Right atrium auricular region (tissue), 2 donors: ENCODE measurements at regions not wholly inside any gene's neighbourhood (a gene's known extent, or its start where the extent isn't known, plus 50 kb on each side); places are given as distances from the start of the nearest gene placed in this dataset.

ENCODE experiments used
- DNase-seq: peaks from one replicate; pipeline ENCODE4 v3.0.0-alpha.2; 2019; ENCODE audit warnings: low spot score
- H3K27ac ChIP-seq, 2 donors: fragments of 200-600 bp; sonication (generic); 1 replicate in 1 of 2; 2 replicates in 1 of 2; pipeline ENCODE4 v1.5.1; 2016 to 2019
- H3K27me3 ChIP-seq, 2 donors: fragments of 200-600 bp; sonication (generic); one replicate each; pipeline versions ENCODE4 v1.5.1 to v1.6.0; 2017 to 2019
- H3K36me3 ChIP-seq: fragments of 200-600 bp; sonication (generic); one replicate; pipeline ENCODE4 v1.5.1; 2016
- H3K4me1 ChIP-seq, 2 donors: fragments of 200-600 bp; sonication (generic); one replicate each; pipeline versions ENCODE4 v1.5.1 to v1.6.0; 2017 to 2019
- H3K4me3 ChIP-seq, 2 donors: fragments of 200-600 bp; sonication (generic); 1 replicate in 1 of 2; 2 replicates in 1 of 2; pipeline ENCODE4 v1.5.1; 2017 to 2019; ENCODE audit warnings: mild to moderate bottlenecking in 1 of 2, moderate library complexity in 1 of 2
- H3K9me3 ChIP-seq, 2 donors: fragments of 200-600 bp; sonication (generic); one replicate each; pipeline ENCODE4 v1.5.1; 2019
- TF ChIP-seq, protein P1 (sequence below), 2 donors: fragments of 200-600 bp; sonication (generic); IDR thresholded peaks; one replicate each; pipeline ENCODE4 v1.5.1; 2019; ENCODE audit warnings: antibody characterized with exemption in 2 of 2

DNA sequence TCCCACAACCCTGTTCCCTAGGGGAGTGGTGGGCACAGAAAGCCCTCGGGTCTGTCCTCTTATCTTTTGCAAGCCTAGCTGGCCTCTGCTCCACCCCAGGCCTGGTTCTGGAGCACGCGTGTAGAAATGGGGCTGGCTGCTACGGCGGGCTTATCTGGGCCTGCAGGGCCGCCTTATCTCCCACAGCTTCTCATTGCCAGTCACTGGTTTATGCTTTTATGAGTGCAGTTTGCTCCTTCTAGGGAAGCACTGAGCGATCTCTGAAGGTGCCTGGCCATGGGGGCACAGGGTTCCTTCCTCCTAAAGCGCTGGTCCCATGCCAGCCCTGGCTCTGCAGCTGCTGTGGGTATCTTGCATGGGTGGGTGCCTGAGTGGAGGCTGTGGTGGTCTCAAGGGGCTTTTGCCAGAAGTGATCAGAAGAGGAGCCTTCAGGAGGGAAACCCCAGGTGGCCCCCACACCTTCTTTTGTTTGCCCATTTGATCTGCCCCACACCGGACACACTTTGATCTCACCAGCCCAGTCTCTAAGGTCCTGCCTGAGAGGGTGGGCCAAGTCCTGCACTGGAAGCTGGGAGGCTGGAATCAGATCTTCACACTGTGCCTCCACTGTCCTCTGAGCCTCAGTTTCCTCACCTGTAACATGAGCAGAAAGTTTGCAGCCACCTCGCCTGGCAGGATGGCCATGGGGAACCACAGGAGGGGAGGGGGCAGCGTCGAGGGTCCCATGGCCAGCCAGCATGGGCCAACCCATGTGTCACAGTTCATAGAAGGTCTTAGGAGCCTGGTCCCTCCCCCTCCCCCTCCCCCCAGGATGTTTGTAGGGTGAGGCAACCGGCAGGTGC is 86.6 kb upstream of the FGF3 start:
- H3K27me3 ChIP-seq, result no peaks in the 10 kb centered on the region
- no peaks in the 10 kb centered on the region for H3K9me3 ChIP-seq
- no peak overlapping the region for H3K4me3 ChIP-seq
- no peaks in the 10 kb centered on the region for H3K36me3 ChIP-seq
- TF ChIP-seq, protein P1, sequence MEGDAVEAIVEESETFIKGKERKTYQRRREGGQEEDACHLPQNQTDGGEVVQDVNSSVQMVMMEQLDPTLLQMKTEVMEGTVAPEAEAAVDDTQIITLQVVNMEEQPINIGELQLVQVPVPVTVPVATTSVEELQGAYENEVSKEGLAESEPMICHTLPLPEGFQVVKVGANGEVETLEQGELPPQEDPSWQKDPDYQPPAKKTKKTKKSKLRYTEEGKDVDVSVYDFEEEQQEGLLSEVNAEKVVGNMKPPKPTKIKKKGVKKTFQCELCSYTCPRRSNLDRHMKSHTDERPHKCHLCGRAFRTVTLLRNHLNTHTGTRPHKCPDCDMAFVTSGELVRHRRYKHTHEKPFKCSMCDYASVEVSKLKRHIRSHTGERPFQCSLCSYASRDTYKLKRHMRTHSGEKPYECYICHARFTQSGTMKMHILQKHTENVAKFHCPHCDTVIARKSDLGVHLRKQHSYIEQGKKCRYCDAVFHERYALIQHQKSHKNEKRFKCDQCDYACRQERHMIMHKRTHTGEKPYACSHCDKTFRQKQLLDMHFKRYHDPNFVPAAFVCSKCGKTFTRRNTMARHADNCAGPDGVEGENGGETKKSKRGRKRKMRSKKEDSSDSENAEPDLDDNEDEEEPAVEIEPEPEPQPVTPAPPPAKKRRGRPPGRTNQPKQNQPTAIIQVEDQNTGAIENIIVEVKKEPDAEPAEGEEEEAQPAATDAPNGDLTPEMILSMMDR (IDR thresholded peaks at IDR 0.05), result no peak
- no peak overlapping the region for H3K27ac ChIP-seq
- peaks cover 0 to 8% of the 10 kb centered on the region in 2 donors for H3K4me1 ChIP-seq
- no peak for DNase-seq

DNA sequence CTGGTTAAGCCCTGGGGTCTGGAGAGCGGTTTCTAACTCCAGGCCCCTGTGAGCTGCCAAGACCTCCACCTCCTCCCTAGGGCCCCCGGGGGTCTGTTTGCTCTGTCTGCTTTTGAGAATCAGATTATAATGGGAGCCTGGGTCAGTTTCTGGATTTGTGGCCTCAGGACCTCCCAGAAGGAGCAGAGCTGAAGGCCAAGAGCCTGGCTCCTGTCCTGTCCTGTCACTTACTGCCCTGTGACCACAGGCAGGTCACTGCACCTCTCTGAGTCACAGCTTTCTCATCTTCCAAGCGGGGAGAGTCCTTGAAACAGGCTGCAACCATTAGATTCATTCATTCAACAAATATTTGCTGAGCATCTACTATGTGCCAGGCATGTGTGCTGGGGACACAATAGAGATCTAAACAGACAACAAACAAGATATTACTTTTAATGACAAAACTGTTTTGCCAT is 87.3 kb upstream of the FGF3 start:
- Histone ChIP-seq H3K4me3 (no peak overlapping the region), H3K36me3 (no peaks in the 10 kb centered on the region), H3K9me3 (no peaks in the 10 kb centered on the region), H3K27me3 (no peaks in the 10 kb centered on the region), H3K4me1 (peaks cover 0 to 8% of the 10 kb centered on the region in 2 donors), H3K27ac (no peak overlapping the region)
- DNase-seq, result no peak
- TF ChIP-seq, protein P1 (IDR thresholded peaks at IDR 0.05), result no peak

DNA sequence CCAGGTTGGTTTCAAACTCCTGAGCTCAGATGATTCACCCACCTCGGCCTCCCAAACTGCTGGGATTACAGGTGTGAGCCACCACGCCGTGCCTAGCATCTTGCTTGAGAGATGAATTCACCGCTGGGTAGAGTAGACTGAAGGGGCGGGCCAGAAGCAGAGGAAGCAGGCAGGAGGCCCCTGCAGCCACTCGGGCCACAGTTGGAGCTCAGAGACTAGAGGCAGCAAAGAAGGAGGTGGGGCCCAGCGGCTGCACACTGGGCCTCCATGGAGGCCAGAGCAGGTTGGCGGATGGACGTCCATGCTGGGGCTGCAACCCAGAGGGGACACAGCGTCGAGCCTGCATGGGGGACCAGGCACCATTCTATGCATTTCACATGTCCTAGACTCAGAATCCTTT is 88.4 kb upstream of the FGF3 start:
- peaks cover 0 to 8% of the 10 kb centered on the region in 2 donors for H3K4me1 ChIP-seq
- H3K36me3 ChIP-seq, result no peaks in the 10 kb centered on the region
- no peaks in the 10 kb centered on the region for H3K9me3 ChIP-seq
- no peak for DNase-seq
- no peak overlapping the region for H3K27ac ChIP-seq
- TF ChIP-seq, protein P1 (IDR thresholded peaks at IDR 0.05), result no peak
- no peak overlapping the region for H3K4me3 ChIP-seq
- no peaks in the 10 kb centered on the region for H3K27me3 ChIP-seq

DNA sequence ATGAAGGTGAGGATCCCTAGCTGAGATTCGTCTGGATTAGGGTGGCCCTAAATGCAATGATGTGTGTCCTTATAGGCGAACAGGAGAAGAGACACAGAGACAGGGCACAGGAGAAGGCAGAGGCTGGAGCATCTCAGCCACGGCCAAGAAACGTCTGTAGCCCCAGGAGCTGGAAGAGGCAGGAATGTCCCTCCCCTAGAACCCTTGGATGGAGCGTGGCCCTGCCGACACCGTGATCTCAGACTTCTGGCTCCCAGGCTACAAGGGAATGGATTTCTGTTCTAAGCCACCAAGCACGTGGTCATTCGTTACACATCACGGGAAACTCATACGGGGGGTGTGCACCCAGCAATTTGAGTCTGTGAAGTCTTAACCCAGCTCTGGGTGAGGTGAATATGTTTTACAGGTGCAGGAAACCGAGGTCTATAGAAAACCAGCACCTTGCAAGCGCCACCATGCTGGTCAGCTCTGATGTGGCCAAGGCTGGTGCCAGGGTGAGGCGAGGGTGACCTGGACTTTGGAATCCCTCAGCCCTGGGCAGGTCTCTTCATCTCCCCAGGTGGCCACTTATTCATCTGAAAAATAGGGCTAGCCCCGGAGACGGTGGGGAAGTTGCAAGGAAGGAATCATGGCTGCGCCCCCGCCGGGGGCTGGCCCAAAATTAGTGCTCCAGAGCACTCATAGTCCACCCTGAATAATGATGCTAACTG is 89.5 kb upstream of the FGF3 start:
- Histone ChIP-seq H3K4me1 (peaks cover 0 to 8% of the 10 kb centered on the region in 2 donors), H3K36me3 (no peaks in the 10 kb centered on the region), H3K4me3 (no peak overlapping the region), H3K27me3 (no peaks in the 10 kb centered on the region), H3K27ac (no peak overlapping the region), H3K9me3 (no peaks in the 10 kb centered on the region)
- DNase-seq, result no peak
- TF ChIP-seq, protein P1 (IDR thresholded peaks at IDR 0.05), result no peak

DNA sequence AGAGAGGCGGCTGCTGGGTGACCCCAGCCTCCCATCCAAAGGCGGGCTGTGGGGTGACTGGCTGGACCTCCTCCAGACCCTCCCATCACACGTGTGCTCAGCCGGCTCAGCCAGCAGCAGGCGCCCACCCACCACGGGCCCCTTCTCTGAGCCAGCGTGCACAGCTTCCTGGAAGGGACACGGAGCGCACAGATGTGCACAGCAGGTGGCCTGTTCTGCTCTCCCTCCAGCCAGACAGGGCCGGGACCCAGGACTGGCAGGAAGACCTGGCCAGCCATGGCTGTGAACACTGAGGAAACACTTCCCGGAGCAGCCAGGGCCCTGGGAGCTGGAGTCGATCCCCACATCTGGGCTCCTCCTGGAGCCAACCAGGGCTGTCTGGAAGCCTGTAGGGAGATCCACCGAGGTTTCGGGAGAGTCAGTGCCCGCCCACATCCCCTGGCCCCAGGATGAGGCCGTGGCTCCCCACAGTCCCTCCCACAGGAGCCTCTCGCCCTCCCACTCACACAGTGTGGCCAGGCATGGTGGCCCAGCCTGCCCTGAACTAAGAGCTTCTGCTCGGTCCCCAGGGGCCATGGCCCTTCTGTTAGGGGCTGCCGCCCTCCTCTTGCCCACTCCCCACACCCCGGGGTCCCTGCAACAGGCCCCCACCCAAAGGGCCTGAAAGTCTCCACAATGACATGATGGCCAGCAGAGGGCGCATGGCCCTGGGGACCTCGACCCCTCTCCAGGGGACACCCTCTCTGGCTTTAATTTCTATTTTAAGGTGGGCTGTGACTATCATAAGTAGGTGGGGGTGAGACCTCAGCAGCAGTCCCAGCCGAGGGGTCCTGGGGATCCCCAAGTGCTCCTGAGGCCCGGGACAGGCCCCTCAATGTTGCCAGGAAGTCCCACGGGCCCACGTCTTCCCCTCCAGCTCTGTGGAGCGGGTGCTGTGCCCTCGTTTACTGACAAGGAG is 90.6 kb upstream of the FGF3 start:
- TF ChIP-seq, protein P1 (IDR thresholded peaks at IDR 0.05), result peak; percentile 27 to 63
- H3K27me3 ChIP-seq, result no peaks in the 10 kb centered on the region
- no peak overlapping the region for H3K27ac ChIP-seq
- H3K4me1 ChIP-seq, result peaks cover 0 to 10% of the 10 kb centered on the region in 2 donors
- no peaks in the 10 kb centered on the region for H3K9me3 ChIP-seq
- no peaks in the 10 kb centered on the region for H3K36me3 ChIP-seq
- DNase-seq, result no peak
- H3K4me3 ChIP-seq, result no peak overlapping the region
